Sigmoid colon (tissue), 4 donors: ENCODE measurements at regions not wholly inside any gene's neighbourhood (a gene's known extent, or its start where the extent isn't known, plus 50 kb on each side); places are given as distances from the start of the nearest gene placed in this dataset.

Source experiments
- CTCF ChIP-seq, 4 experiments: fragments of 450-650 bp in 3 of 4; fragments of 200-600 bp in 1 of 4; IDR thresholded peaks; one replicate each; pipeline ENCODE4 v1.5.1; 2016 to 2019; ENCODE audit warnings: antibody characterized with exemption in 4 of 4, mild to moderate bottlenecking in 3 of 4, moderate library complexity in 2 of 4
- EP300 ChIP-seq, 4 donors: sonication (generic); formaldehyde crosslinking; IDR thresholded peaks; one replicate each; pipeline ENCODE4 v1.6.1; 2017; ENCODE audit warnings: antibody characterized with exemption in 4 of 4
- POLR2A ChIP-seq, 2 donors: fragments of 450-650 bp; IDR thresholded peaks; one replicate each; pipeline ENCODE4 v1.6.1; 2016; ENCODE audit warnings: antibody characterized with exemption in 2 of 2, mild to moderate bottlenecking in 2 of 2, moderate library complexity in 2 of 2
- POLR2AphosphoS5 ChIP-seq, 4 donors: sonication (generic); formaldehyde crosslinking; IDR thresholded peaks; one replicate each; pipeline ENCODE4 v1.6.1; 2017; ENCODE audit warnings: antibody characterized with exemption in 4 of 4

DNA sequence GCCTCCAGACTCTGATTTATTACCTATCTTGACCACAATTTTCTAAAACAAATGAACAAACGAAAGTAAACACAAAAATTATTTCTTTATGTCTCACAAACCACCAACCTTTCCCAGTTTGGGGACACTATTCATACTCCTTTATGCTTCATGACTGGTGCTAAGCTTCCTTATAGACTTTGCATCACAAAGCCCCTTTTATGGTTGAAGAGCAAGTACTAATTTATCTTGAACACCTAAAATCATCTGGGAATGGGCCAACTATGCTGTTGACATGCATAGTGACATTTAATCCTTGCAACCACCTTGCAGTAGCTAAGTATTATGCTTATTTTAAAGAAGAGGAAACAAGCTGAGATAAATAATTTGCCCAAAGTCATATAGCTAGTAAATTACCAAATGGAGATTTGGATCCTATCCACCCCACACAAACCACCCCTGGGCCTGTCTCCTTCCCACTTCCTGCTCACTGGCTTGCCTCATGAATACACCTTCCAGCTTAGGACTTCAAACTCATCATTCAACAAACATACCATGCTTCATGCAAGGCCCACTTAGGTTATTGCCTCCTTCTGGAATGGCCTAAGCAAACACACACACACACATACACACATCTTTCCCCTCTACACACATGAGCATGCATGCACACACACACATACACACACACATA lies 192.2 kb downstream of the PLPP3 start:
- no peak for TF ChIP-seq CTCF (IDR thresholded peaks at IDR 0.05)
- no peak for TF ChIP-seq EP300 (IDR thresholded peaks at IDR 0.05)
- no peak for TF ChIP-seq POLR2AphosphoS5 (IDR thresholded peaks at IDR 0.05)
- no peak for TF ChIP-seq POLR2A (IDR thresholded peaks at IDR 0.05)
